ENCODE measurements at regions not wholly inside any gene's neighbourhood (a gene's known extent, or its start where the extent isn't known, plus 50 kb on each side); places are given as distances from the start of the nearest gene placed in this dataset.
A peak's percentile ranks its signal among the peaks of the same experiment; 100 is the strongest.
"Not testable (repeated sequence)": the region's sequence is repeated elsewhere in the genome, so short reads cannot be mapped to it uniquely, and the experiment has no call there.

DNA sequence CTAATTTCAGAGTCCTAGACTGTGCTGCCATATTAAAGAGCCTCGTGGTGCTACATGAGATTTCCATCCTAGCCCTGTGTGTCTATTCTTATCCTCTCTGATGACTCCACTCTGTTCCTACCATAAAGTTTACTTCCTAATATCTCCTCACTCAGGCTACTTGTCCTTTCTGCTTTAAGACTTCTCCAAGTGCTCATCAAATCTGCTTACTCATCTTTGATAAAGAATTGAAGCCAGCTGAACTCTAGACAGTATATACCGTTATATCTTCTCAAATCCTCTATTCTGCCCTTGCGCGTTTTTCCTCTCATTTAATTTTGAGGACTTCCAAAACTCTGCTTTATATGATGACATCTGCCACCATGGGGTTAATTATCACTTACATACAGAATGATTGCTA lies 539.5 kb downstream of the HAPSTR1 start:
- TF ChIP-seq, protein P1, sequence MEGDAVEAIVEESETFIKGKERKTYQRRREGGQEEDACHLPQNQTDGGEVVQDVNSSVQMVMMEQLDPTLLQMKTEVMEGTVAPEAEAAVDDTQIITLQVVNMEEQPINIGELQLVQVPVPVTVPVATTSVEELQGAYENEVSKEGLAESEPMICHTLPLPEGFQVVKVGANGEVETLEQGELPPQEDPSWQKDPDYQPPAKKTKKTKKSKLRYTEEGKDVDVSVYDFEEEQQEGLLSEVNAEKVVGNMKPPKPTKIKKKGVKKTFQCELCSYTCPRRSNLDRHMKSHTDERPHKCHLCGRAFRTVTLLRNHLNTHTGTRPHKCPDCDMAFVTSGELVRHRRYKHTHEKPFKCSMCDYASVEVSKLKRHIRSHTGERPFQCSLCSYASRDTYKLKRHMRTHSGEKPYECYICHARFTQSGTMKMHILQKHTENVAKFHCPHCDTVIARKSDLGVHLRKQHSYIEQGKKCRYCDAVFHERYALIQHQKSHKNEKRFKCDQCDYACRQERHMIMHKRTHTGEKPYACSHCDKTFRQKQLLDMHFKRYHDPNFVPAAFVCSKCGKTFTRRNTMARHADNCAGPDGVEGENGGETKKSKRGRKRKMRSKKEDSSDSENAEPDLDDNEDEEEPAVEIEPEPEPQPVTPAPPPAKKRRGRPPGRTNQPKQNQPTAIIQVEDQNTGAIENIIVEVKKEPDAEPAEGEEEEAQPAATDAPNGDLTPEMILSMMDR (IDR thresholded peaks at IDR 0.05; ENCODE audit: low read depth, low read length, missing control alignments): no peak
- no peak overlapping the region for H3K4me3 ChIP-seq (replicated peaks; ENCODE audit: low read depth, low read length)
- no peak for DNase-seq (ENCODE audit: extremely low read depth, low read depth)

DNA sequence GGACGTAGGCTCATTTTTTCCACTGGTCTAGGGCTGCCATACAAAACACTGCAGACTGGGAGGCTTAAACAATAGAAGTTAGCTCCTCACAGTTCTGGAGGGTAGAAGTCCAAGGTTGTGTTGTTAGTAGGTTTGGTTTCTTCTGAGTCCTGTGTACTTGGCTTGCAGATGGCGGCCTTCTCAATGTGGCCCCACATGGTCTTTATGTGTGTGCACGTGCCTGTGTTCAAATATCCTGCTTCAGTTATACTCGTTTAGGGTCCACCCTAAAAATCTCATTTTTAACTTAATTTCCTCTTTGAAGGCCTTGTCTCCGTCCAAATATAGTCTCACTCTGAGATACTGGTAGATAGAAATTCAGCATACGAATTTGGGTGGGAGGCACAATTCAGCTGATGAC lies 542.4 kb downstream of the HAPSTR1 start:
- TF ChIP-seq, protein P1 (IDR thresholded peaks at IDR 0.05; ENCODE audit: low read depth, low read length, missing control alignments): no peak
- no peak for DNase-seq (ENCODE audit: extremely low read depth, low read depth)
- H3K4me3 ChIP-seq (replicated peaks; ENCODE audit: low read depth, low read length): no peak overlapping the region

DNA sequence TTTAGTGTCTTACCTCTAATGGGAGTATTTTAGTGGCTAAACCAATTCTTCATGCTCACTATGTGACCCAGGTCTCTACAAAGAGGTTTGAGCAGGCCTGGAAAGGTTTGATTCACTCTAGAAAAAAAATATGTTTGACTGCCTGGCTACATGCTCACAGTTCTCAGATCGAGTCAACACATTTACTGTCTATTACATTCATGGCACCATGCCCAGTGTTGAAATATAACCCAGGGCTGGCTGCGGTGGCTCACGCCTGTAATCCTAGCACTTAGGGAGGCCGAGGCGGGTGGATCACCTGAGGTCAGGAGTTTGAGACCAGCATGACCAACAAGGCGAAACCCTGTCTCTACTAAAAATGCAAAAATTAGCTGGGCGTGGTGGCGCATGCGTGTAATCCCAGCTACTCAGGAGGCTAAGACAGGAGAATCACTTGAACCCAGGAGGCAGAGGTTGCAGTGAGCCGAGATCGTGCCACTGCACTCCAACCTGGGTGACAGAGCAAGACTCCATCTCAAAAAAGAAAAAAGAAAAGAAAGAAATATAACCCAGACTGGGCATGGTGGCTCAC lies 543.8 kb downstream of the HAPSTR1 start:
- H3K4me3 ChIP-seq (replicated peaks; ENCODE audit: low read depth, low read length); DNase-seq (ENCODE audit: extremely low read depth, low read depth): not testable (repeated sequence)

DNA sequence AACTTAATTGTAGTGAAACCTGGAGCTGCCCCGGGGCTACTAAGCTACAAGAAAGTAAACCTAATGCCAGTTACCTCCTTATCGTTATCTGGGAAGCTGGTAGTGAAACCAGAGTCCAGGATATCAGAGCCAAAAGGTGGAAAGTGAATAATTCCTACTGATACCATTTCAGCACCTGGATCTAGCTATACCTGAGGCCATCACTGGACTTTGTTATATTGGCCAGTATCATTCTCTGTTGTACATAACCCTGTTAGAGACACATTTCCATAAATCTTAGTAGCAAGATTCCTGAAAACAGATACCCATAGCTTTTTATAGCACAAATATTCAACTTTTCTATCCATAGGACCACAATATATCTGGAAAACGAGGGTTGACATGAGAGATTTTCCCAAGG lies 538.0 kb downstream of the GRIN2A start:
- no peak for DNase-seq (ENCODE audit: extremely low read depth, low read depth)
- TF ChIP-seq, protein P1 (IDR thresholded peaks at IDR 0.05; ENCODE audit: low read depth, low read length, missing control alignments): no peak
- no peak overlapping the region for H3K4me3 ChIP-seq (replicated peaks; ENCODE audit: low read depth, low read length)

DNA sequence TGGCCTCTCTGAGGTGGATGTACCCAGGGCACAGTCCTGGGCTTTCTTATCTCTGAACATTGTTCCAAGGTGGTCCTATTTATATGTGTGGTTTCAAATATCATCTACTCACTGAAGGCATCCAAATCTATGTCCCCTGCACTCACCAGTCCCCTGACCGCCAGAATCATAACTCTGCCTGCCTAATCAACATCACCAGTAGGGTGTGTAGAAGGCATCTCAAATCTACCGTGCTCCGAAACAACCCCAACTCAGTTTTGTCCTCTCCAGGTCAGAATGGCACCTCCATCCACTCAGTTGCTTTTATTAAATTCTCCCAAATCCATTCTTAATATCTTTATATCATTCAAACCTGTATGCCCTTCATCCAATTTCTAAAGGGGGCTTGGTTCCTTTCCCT lies 536.3 kb downstream of the GRIN2A start:
- no peak for DNase-seq (ENCODE audit: extremely low read depth, low read depth)
- TF ChIP-seq, protein P1 (IDR thresholded peaks at IDR 0.05; ENCODE audit: low read depth, low read length, missing control alignments): no peak
- no peak overlapping the region for H3K4me3 ChIP-seq (replicated peaks; ENCODE audit: low read depth, low read length)

DNA sequence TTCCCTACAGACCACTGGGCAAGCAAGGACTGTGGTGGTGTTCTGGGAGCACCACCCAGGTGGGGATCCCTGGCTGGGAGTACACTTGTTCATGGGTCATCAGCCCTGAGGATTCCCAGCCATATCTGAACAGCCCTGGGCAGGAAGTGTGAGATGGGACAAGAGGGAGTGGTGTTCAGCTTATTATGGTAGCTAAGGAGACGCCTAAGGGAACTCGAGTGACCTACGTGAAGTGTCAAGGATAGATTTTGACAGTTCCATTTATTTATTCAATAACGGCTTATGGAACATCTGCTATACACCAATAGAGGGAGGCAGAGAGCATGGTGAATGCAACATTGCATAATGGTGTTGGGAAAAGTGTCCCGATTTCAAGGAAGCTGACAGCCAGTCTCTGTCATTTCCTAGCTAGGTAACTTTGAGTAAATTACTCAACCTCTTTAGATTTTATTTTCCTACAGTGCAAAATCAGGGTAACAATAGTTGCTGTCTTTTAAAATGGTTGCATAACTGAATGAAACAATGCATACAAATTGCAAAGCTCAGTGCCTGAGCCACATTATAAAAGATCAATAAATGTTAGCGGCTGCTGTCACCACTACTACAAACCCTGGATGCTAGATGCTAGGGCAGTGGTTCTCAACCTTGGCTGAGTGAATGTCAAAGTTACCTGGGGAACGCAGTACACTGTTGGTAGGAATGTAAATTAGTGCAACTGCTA lies 534.1 kb downstream of the GRIN2A start:
- H3K4me3 ChIP-seq (replicated peaks; ENCODE audit: low read depth, low read length): no peak overlapping the region
- DNase-seq (ENCODE audit: extremely low read depth, low read depth): no peak
- TF ChIP-seq, protein P1 (IDR thresholded peaks at IDR 0.05; ENCODE audit: low read depth, low read length, missing control alignments): peak; percentile 33

DNA sequence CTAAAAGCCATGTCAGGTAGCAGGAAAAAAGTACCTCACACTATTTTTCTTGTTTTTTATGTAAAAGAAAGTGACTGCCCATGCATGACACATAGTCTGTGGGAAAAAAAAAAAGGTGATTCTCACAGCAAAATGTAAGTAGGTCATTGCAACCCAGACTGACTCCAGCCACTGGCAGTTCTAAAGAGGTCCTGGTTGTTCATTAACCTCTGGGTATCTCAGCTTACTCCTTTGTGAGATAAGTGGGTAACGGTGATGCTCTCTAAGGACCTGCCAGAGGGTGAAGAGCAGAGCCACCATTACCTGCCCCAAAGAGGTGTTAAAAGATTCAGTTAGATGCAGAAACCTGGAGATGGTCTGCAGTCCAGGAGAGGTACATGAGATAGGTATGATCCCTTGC lies 531.9 kb downstream of the GRIN2A start:
- TF ChIP-seq, protein P1 (IDR thresholded peaks at IDR 0.05; ENCODE audit: low read depth, low read length, missing control alignments): no peak
- H3K4me3 ChIP-seq (replicated peaks; ENCODE audit: low read depth, low read length): no peak overlapping the region
- DNase-seq (ENCODE audit: extremely low read depth, low read depth): no peak
